NB4 (cell line): ENCODE measurements at regions not wholly inside any gene's neighbourhood (a gene's known extent, or its start where the extent isn't known, plus 50 kb on each side); places are given as distances from the start of the nearest gene placed in this dataset.

ENCODE experiments used
- CTCF ChIP-seq: IDR thresholded peaks from one replicate; pipeline ENCODE4 v1.5.1; 2012; ENCODE audit warnings: low read depth, low read length
- MAX ChIP-seq: IDR thresholded peaks from 2 replicates; pipeline ENCODE4 v1.6.1; 2011; ENCODE audit warnings: low read depth, low read length
- MYC ChIP-seq: IDR thresholded peaks from 2 replicates; pipeline ENCODE4 v1.6.1; 2011; ENCODE audit warnings: low read depth, low read length
- POLR2A ChIP-seq: IDR thresholded peaks from 2 replicates; pipeline ENCODE4 v1.6.1; 2011; ENCODE audit warnings: mild to moderate bottlenecking; ENCODE audit not compliant: insufficient read length; ENCODE audit errors: extremely low read depth

- no peak for TF ChIP-seq CTCF
- TF ChIP-seq POLR2A: no peak
- TF ChIP-seq MAX: no peak
- no peak for TF ChIP-seq MYC
Measured at GRCh38 chr2:239787538-239788050, 237.5 kb downstream of the NDUFA10 start.
